Liver (tissue), 8 donors: ENCODE measurements at regions not wholly inside any gene's neighbourhood (a gene's known extent, or its start where the extent isn't known, plus 50 kb on each side); places are given as distances from the start of the nearest gene placed in this dataset.
"Not testable (repeated sequence)": the region's sequence is repeated elsewhere in the genome, so short reads cannot be mapped to it uniquely, and the experiment has no call there.

ENCODE experiments used
- DNase-seq: peaks from one replicate; pipeline ENCODE4 v3.0.0-alpha.2; 2017; ENCODE audit warnings: low spot score
- H3K27ac ChIP-seq, 2 donors: one replicate each; pipeline ENCODE4 v1.7.0; 2013; ENCODE audit warnings: inconsistent platforms in 2 of 2, low read length in 2 of 2, control low read depth in 1 of 2, low read depth in 1 of 2, mild to moderate bottlenecking in 1 of 2
- H3K27me3 ChIP-seq, 4 donors: one replicate each; pipeline versions ENCODE4 v1.6.1 to v1.7.0; 2013; ENCODE audit warnings: low read length in 3 of 4, inconsistent platforms in 1 of 4, mild to moderate bottlenecking in 1 of 4, moderate library complexity in 1 of 4; ENCODE audit not compliant: control insufficient read depth in 4 of 4, insufficient read depth in 4 of 4
- H3K36me3 ChIP-seq, 4 donors: one replicate each; pipeline versions ENCODE4 v1.6.1 to v1.7.0; 2013; ENCODE audit warnings: low read length in 3 of 4, mild to moderate bottlenecking in 3 of 4, low read depth in 1 of 4, moderate library complexity in 1 of 4; ENCODE audit not compliant: control insufficient read depth in 4 of 4, insufficient read depth in 3 of 4
- H3K4me1 ChIP-seq, 4 donors: one replicate each; pipeline versions ENCODE4 v1.6.1 to v1.7.0; 2013; ENCODE audit warnings: low read length in 3 of 4, mild to moderate bottlenecking in 3 of 4, moderate library complexity in 1 of 4; ENCODE audit not compliant: control insufficient read depth in 4 of 4, insufficient read depth in 4 of 4
- H3K4me3 ChIP-seq, 3 donors: one replicate each; pipeline versions ENCODE4 v1.6.1 to v1.7.0; 2013; ENCODE audit warnings: low read length in 3 of 3, control low read depth in 1 of 3, low read depth in 1 of 3, mild to moderate bottlenecking in 1 of 3
- H3K9ac ChIP-seq, 2 donors: one replicate each; pipeline ENCODE4 v1.7.0; 2013; ENCODE audit warnings: low read length in 2 of 2, mild to moderate bottlenecking in 2 of 2, moderate library complexity in 2 of 2, control low read depth in 1 of 2, low read depth in 1 of 2
- H3K9me3 ChIP-seq, 4 donors: one replicate each; pipeline versions ENCODE4 v1.6.1 to v1.7.0; 2013; ENCODE audit warnings: low read length in 3 of 4; ENCODE audit not compliant: control insufficient read depth in 4 of 4
- ATF3 ChIP-seq: IDR thresholded peaks from 2 replicates; pipeline ENCODE4 v1.6.1; 2016; ENCODE audit warnings: antibody characterized with exemption
- EGR1 ChIP-seq, 2 donors: IDR thresholded peaks; 2 replicates each; pipeline ENCODE4 v1.6.1; 2016 to 2018; ENCODE audit warnings: antibody characterized with exemption in 2 of 2, low read depth in 2 of 2
- FOXA2 ChIP-seq: IDR thresholded peaks from 2 replicates; pipeline ENCODE4 v1.6.1; 2016; ENCODE audit warnings: antibody characterized with exemption
- GABPA ChIP-seq, 2 donors: IDR thresholded peaks in 1 of 2; conservative IDR thresholded peaks in 1 of 2; 2 replicates each; pipeline ENCODE4 v1.6.1; 2016; ENCODE audit warnings: antibody characterized with exemption in 2 of 2, mild to moderate bottlenecking in 1 of 2, moderate library complexity in 1 of 2
- HNF4A ChIP-seq, 2 donors: conservative IDR thresholded peaks; 2 replicates each; pipeline ENCODE4 v1.6.1; 2016; ENCODE audit warnings: antibody characterized with exemption in 2 of 2, mild to moderate bottlenecking in 2 of 2
- HNF4G ChIP-seq: IDR thresholded peaks from 2 replicates; pipeline ENCODE4 v1.6.1; 2016; ENCODE audit warnings: antibody characterized with exemption
- JUND ChIP-seq, 2 donors: IDR thresholded peaks; 2 replicates each; pipeline ENCODE4 v1.6.1; 2016; ENCODE audit warnings: antibody characterized with exemption in 2 of 2
- NR2F2 ChIP-seq: IDR thresholded peaks from 2 replicates; pipeline ENCODE4 v1.6.1; 2016; ENCODE audit warnings: antibody characterized with exemption
- RAD21 ChIP-seq, 2 donors: IDR thresholded peaks; 2 replicates each; pipeline ENCODE4 v1.6.1; 2016; ENCODE audit warnings: antibody characterized with exemption in 2 of 2, mild to moderate bottlenecking in 2 of 2
- RXRA ChIP-seq, 2 donors: IDR thresholded peaks; 2 replicates each; pipeline ENCODE4 v1.6.1; 2017 to 2018; ENCODE audit warnings: antibody characterized with exemption in 2 of 2, mild to moderate bottlenecking in 1 of 2
- TAF1 ChIP-seq: conservative IDR thresholded peaks from 2 replicates; pipeline ENCODE4 v1.6.1; 2016; ENCODE audit warnings: antibody characterized with exemption, mild to moderate bottlenecking
- YY1 ChIP-seq: IDR thresholded peaks from 2 replicates; pipeline ENCODE4 v1.6.1; 2016; ENCODE audit warnings: antibody characterized with exemption, mild to moderate bottlenecking
- ZBTB33 ChIP-seq: IDR thresholded peaks from 2 replicates; pipeline ENCODE4 v1.6.1; 2016; ENCODE audit warnings: antibody characterized with exemption
- WGBS: extraction: QIAGEN DNeasy Blood & Tissue Kit; methylation state at CpG from one replicate; pipeline ENCODE4 v1.1.7; 2013; 5-methylcytosine and 5-hydroxymethylcytosine counted together
- TF ChIP-seq, protein P1 (sequence below): IDR thresholded peaks from 2 replicates; pipeline ENCODE4 v1.6.1; 2016; ENCODE audit warnings: antibody characterized with exemption, mild to moderate bottlenecking
- TF ChIP-seq, protein P2 (sequence below): IDR thresholded peaks from 2 replicates; pipeline ENCODE4 v1.6.1; 2016; ENCODE audit warnings: antibody characterized with exemption
- TF ChIP-seq, protein P3 (sequence below): fragments of 150-350 bp; IDR thresholded peaks from 2 replicates; pipeline ENCODE4 v1.5.1; 2017; ENCODE audit warnings: improper control_type of control experiment, low read depth, low read length; ENCODE audit not compliant: missing input control
- donor health status: healthy.
- donor health status: healthy.
- donor health status: healthy.
- donor health status: healthy.
- donor health status: healthy.

DNA sequence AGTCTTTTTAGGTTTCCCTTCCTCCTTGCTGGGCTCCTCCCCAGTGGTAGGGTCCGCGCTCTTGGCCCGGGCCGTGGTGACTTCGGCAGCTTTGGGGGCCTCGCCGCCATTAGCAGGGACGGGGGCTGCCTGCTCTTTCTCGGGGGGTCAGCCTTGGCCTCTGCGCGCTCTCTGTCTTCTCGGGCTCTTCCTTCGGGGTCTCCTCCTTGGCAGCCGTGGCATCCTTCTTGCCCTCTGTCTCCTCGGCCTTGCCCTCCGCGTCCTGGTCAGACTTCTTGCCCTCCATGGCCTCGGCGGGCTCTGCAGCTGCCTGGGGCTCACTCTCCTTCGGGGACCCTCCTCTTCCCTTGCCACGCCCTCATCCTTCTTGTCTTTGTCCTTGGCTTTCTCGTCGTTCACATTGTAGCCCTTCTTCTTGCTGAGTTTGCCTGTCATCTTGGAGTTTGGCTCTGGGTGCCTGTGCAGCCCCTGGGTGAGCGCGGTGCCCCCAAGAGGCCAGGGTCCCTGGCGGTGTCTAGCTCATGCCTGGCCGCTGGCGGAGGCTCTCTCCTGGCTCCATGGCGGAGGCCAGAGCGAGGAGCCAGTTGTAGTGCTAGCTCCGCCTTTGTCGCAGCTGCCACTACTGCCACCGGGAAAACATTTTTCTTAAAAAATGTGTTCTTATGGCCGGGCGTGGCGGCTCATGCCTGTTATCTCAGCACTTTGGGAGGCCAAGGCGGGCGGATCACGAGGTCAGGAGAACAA, 283.0 kb upstream of the SGCG start (continued):
- TF ChIP-seq, protein P1, sequence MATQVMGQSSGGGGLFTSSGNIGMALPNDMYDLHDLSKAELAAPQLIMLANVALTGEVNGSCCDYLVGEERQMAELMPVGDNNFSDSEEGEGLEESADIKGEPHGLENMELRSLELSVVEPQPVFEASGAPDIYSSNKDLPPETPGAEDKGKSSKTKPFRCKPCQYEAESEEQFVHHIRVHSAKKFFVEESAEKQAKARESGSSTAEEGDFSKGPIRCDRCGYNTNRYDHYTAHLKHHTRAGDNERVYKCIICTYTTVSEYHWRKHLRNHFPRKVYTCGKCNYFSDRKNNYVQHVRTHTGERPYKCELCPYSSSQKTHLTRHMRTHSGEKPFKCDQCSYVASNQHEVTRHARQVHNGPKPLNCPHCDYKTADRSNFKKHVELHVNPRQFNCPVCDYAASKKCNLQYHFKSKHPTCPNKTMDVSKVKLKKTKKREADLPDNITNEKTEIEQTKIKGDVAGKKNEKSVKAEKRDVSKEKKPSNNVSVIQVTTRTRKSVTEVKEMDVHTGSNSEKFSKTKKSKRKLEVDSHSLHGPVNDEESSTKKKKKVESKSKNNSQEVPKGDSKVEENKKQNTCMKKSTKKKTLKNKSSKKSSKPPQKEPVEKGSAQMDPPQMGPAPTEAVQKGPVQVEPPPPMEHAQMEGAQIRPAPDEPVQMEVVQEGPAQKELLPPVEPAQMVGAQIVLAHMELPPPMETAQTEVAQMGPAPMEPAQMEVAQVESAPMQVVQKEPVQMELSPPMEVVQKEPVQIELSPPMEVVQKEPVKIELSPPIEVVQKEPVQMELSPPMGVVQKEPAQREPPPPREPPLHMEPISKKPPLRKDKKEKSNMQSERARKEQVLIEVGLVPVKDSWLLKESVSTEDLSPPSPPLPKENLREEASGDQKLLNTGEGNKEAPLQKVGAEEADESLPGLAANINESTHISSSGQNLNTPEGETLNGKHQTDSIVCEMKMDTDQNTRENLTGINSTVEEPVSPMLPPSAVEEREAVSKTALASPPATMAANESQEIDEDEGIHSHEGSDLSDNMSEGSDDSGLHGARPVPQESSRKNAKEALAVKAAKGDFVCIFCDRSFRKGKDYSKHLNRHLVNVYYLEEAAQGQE: no peak
- no peak for TF ChIP-seq HNF4A (conservative IDR thresholded peaks at IDR 0.05)

GRCh38 chr13:22900416-22900951, 280.3 kb upstream of the SGCG start:
- not testable (repeated sequence) for H3K4me1 ChIP-seq, H3K4me3 ChIP-seq, H3K27me3 ChIP-seq, H3K36me3 ChIP-seq, H3K9ac ChIP-seq, H3K9me3 ChIP-seq, DNase-seq, H3K27ac ChIP-seq
- 85% methylated on average over 28 of the region's 28 CpGs for WGBS

DNA sequence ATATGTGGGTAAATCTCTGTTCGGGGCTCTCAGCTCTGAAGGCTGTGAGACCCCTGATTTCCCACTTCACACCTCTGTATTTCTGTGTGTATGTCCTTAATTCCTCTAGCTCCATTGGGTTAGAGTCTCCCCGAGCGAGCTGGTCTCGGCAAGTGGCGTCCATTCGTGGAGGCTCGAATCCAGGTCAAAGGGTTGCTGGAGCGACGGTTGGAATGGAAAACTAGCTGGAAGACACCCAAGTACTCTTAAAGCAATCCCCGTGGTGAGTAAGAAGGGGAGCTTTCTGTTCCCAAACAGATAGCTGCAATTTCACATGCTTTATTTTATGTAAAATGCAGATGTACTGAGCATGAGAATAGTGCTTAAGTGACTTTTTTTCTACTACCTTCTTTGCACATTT, 277.5 kb upstream of the SGCG start:
- DNase-seq: no peak
- 75% methylated on average over 10 of the region's 10 CpGs for WGBS
- Histone ChIP-seq H3K27me3 (no peaks in the 10 kb centered on the region), H3K9ac (no peak overlapping the region), H3K27ac (no peak overlapping the region), H3K4me1 (no peaks in the 10 kb centered on the region), H3K4me3 (no peak overlapping the region), H3K9me3 (no peaks in the 10 kb centered on the region), H3K36me3 (no peaks in the 10 kb centered on the region)
- TF ChIP-seq RAD21 (IDR thresholded peaks at IDR 0.05) (no peak), NR2F2 (no peak), ZBTB33 (no peak), HNF4G (no peak), FOXA2 (no peak), JUND (IDR thresholded peaks at IDR 0.05) (no peak)
- TF ChIP-seq, protein P2, sequence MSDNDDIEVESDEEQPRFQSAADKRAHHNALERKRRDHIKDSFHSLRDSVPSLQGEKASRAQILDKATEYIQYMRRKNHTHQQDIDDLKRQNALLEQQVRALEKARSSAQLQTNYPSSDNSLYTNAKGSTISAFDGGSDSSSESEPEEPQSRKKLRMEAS: no peak

- Histone ChIP-seq H3K27ac (no peak overlapping the region), H3K27me3 (no peaks in the 10 kb centered on the region), H3K9ac (no peak overlapping the region), H3K9me3 (no peaks in the 10 kb centered on the region), H3K4me3 (no peak overlapping the region), H3K36me3 (no peaks in the 10 kb centered on the region), H3K4me1 (no peaks in the 10 kb centered on the region)
- TF ChIP-seq EGR1 (IDR thresholded peaks at IDR 0.05; ENCODE audit: low read depth in 2 of 2) (no peak), NR2F2 (no peak), TAF1 (no peak), RXRA (IDR thresholded peaks at IDR 0.05) (no peak), JUND (IDR thresholded peaks at IDR 0.05) (no peak), YY1 (no peak), ATF3 (no peak), GABPA (IDR thresholded peaks at IDR 0.05 in 1 of 2, conservative IDR thresholded peaks at IDR 0.05 in 1 of 2) (no peak), HNF4A (conservative IDR thresholded peaks at IDR 0.05) (no peak)
- TF ChIP-seq, protein P3, sequence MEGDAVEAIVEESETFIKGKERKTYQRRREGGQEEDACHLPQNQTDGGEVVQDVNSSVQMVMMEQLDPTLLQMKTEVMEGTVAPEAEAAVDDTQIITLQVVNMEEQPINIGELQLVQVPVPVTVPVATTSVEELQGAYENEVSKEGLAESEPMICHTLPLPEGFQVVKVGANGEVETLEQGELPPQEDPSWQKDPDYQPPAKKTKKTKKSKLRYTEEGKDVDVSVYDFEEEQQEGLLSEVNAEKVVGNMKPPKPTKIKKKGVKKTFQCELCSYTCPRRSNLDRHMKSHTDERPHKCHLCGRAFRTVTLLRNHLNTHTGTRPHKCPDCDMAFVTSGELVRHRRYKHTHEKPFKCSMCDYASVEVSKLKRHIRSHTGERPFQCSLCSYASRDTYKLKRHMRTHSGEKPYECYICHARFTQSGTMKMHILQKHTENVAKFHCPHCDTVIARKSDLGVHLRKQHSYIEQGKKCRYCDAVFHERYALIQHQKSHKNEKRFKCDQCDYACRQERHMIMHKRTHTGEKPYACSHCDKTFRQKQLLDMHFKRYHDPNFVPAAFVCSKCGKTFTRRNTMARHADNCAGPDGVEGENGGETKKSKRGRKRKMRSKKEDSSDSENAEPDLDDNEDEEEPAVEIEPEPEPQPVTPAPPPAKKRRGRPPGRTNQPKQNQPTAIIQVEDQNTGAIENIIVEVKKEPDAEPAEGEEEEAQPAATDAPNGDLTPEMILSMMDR: no peak
- TF ChIP-seq, protein P2: no peak
- no peak for DNase-seq
These were observed 276.9 kb upstream of the SGCG start for GRCh38 chr13:22903925-22904324.
